ENCODE measurements at regions not wholly inside any gene's neighbourhood (a gene's known extent, or its start where the extent isn't known, plus 50 kb on each side); places are given as distances from the start of the nearest gene placed in this dataset.

DNA sequence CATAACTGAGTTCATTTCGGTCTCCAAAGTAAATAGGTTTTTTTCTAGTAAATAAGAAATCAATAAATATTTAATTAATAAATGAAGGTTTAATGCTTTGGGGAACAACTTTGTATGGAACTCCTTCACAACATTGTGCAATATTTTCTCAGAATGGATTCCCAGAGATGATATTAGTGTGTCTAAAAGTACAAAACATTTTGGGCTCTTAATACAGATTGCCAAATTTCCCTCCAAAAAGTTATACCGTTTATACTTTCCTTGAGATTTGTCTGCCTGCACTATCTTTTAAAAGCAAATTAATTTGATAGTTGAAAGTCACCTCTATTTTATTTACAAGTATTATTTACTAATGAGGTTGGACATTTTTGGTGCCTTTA, 151.8 kb downstream of the FAM161A start:
- Mint-ChIP-seq H3K36me3 (ENCODE audit: low read depth) (no peaks in the 10 kb centered on the region), H3K27ac (no peak overlapping the region), H3K27me3 (no peaks in the 10 kb centered on the region), H3K4me1 (no peaks in the 10 kb centered on the region), H3K4me3 (no peak overlapping the region), H3K9me3 (no peaks in the 10 kb centered on the region)
- intact Hi-C loops (cut with micrococcal nuclease) = no loop called here
- ChIA-PET CTCF (no interaction called here), POLR2A (no interaction called here)
- DNase-seq = no peak
- TF ChIP-seq, protein P1, sequence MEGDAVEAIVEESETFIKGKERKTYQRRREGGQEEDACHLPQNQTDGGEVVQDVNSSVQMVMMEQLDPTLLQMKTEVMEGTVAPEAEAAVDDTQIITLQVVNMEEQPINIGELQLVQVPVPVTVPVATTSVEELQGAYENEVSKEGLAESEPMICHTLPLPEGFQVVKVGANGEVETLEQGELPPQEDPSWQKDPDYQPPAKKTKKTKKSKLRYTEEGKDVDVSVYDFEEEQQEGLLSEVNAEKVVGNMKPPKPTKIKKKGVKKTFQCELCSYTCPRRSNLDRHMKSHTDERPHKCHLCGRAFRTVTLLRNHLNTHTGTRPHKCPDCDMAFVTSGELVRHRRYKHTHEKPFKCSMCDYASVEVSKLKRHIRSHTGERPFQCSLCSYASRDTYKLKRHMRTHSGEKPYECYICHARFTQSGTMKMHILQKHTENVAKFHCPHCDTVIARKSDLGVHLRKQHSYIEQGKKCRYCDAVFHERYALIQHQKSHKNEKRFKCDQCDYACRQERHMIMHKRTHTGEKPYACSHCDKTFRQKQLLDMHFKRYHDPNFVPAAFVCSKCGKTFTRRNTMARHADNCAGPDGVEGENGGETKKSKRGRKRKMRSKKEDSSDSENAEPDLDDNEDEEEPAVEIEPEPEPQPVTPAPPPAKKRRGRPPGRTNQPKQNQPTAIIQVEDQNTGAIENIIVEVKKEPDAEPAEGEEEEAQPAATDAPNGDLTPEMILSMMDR (IDR thresholded peaks at IDR 0.05) = no peak
- ATAC-seq (ENCODE audit: low read depth) = no peak

DNA sequence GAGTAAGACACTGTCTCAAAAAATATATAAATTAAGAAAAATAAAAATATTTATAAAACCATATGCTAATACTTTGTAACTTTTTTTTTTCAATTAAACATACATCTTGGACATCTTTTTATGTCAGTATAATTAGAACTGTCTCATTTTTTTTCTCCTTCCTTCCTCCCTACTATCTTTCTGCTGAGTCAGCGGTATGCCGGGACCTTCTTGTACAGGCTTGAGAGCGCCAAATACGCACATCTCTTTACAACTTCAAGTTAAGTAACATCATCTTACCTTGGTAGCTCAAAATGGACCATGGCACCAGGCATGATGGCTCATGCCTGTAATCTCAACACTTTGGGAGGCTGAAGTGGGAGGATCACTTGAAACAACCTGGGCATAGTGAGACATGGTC, 153.4 kb downstream of the FAM161A start:
- TF ChIP-seq, protein P1 (IDR thresholded peaks at IDR 0.05) = no peak
- DNase-seq (no peak), ATAC-seq (ENCODE audit: low read depth) (no peak)
- Mint-ChIP-seq H3K27me3 (no peaks in the 10 kb centered on the region), H3K9me3 (no peaks in the 10 kb centered on the region), H3K27ac (no peak overlapping the region), H3K4me1 (no peaks in the 10 kb centered on the region), H3K36me3 (ENCODE audit: low read depth) (no peaks in the 10 kb centered on the region), H3K4me3 (no peak overlapping the region)
- POLR2A ChIA-PET = no interaction called here
- CTCF ChIA-PET = no interaction called here
- intact Hi-C loops (cut with micrococcal nuclease) = no loop called here

DNA sequence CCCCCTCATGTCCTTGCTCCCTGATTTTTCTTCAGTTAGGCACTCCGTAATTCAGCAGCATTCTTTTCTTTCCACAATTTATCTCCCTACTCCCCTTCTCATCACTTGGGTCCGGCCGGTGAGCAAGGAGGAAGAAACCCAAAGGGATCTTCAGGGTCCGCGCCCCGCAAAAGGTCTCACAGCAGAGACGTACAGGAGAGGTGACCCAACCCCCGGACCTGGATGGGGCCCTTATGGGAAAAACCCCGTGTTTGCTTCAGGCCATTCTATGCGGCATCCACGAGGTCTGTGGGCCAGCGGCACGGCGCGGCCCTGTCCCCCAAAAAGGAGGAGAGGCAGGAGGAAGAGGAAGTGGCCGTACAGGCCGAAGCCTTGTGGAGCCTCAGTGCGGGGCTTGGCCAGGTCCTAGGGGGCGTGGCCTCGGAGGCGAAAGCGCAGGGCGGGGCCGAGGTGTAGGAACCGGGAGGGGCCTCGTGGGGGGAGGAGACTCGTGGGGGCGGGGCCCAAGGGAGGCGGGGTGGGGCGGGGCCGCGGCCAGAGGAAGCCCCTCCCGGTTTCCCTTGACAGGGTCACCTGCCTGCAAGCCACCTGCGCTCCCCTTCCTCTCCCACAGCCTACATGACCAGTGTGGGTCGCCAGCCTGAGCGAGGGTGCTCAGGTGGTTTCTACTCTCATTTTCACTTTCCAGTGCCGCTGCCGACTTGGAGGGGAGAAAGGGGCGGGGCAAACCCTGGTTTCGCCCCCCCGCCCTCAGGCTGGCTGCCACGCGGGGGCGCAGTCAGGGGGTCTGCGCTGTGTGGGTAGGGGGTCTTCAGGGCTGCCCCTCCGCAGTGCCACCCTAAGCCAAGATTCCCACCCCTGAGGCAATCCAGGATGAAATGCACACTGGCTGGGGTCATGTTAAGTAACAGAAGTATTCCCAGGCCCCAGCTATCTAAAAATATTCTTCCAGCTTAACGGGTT, 156.4 kb upstream of the XPO1 start:
- CTCF ChIA-PET = interaction anchor here (0.6 kb wide), 2 partner anchors 21 to 159 kb away, joined by 3 read pairs; partner anchors contain the start of gene FAM161A
- peak overlapping the region; percentile 94 for H3K4me3 Mint-ChIP-seq
- H3K36me3 Mint-ChIP-seq (ENCODE audit: low read depth) = no peaks in the 10 kb centered on the region
- TF ChIP-seq, protein P1 (IDR thresholded peaks at IDR 0.05) = no peak
- peak; percentile 86 for DNase-seq
- ATAC-seq (ENCODE audit: low read depth) = peak; percentile 98
- H3K27me3 Mint-ChIP-seq = no peaks in the 10 kb centered on the region
- no peaks in the 10 kb centered on the region for H3K9me3 Mint-ChIP-seq
- intact Hi-C loops (cut with micrococcal nuclease) = loop anchor here (1.0 to 5.0 kb wide), 7 partner anchors 14 to 223 kb away; partner anchors contain the start of genes COMMD1, FAM161A, USP34 and XPO1
- POLR2A ChIA-PET = interaction anchor here (0.6 to 1.1 kb wide), 6 partner anchors 15 to 252 kb away, joined by 3 to 5 read pairs (median 3); no protein-coding TSS in a partner anchor
- peaks cover 11% of the 10 kb centered on the region for H3K4me1 Mint-ChIP-seq
- H3K27ac Mint-ChIP-seq = peak overlapping the region; percentile 92

DNA sequence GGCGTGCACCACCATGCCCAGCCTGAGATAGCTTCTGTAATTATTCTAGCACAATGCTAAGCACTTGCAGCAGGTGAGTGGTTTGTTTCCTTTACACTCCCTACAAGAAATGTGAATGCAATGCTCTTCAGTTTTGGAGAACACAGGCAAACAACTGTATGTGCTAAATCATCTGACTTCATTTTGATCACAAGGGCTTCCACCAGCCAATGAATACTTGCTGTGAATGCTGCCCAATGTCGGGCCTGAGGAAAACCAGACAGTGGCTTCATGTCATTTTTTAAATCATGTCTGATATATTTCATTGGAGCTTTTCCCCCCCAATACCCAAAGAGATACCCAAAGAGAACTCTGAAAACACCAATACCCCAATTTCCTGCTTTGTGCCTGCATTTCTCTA, 155.6 kb upstream of the XPO1 start:
- intact Hi-C loops (cut with micrococcal nuclease) = loop anchor here (1.0 to 5.0 kb wide), 7 partner anchors 15 to 222 kb away; partner anchors contain the start of genes COMMD1, FAM161A, USP34 and XPO1
- Mint-ChIP-seq H3K9me3 (no peaks in the 10 kb centered on the region), H3K27me3 (no peaks in the 10 kb centered on the region), H3K27ac (peak overlapping the region; percentile 92), H3K36me3 (ENCODE audit: low read depth) (no peaks in the 10 kb centered on the region), H3K4me1 (peaks cover 11% of the 10 kb centered on the region), H3K4me3 (peak overlapping the region; percentile 94)
- ChIA-PET POLR2A (interaction anchor here (0.6 to 1.1 kb wide), 3 partner anchors 16 to 155 kb away, joined by 3 to 5 read pairs (median 3); partner anchors contain the start of gene XPO1), CTCF (no interaction called here)
- ATAC-seq (ENCODE audit: low read depth) = no peak
- TF ChIP-seq, protein P1 (IDR thresholded peaks at IDR 0.05) = no peak
- DNase-seq = no peak

DNA sequence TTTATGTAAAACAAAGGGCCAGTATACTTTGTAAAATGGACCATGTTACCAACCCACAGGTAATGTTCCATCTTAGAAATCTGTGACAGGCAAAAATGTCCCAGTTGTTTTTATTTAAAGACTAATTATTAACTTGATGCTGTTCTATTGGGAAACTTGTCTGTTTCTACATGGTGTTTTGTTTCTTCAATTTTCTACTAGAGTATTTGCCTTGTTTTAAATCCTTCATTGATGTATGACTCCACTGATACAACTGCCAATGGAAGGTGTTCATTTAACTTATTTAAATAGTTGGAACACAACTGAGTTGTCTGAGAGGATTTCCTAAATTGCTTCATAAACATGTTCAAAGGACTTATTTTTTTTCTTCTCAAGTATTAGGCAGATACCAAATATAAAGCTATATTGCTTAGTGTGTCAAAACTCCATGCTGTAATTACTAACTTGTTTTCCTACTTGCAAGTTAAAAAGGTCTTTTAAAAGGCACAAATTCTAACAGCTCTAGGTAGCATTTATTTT, 152.0 kb upstream of the XPO1 start:
- TF ChIP-seq, protein P1 (IDR thresholded peaks at IDR 0.05) = no peak
- Mint-ChIP-seq H3K27ac (no peak overlapping the region), H3K9me3 (no peaks in the 10 kb centered on the region), H3K4me3 (no peak overlapping the region), H3K36me3 (ENCODE audit: low read depth) (no peaks in the 10 kb centered on the region), H3K27me3 (peaks cover 3% of the 10 kb centered on the region), H3K4me1 (peaks cover 8% of the 10 kb centered on the region)
- ATAC-seq (ENCODE audit: low read depth) = no peak
- DNase-seq = no peak
- ChIA-PET POLR2A (no interaction called here), CTCF (no interaction called here)
- intact Hi-C loops (cut with micrococcal nuclease) = loop anchor here (5.0 kb wide), 1 partner anchor 217 kb away; the partner anchor contains the start of gene COMMD1
